ENCODE measurements at regions not wholly inside any gene's neighbourhood (a gene's known extent, or its start where the extent isn't known, plus 50 kb on each side); places are given as distances from the start of the nearest gene placed in this dataset.

DNA sequence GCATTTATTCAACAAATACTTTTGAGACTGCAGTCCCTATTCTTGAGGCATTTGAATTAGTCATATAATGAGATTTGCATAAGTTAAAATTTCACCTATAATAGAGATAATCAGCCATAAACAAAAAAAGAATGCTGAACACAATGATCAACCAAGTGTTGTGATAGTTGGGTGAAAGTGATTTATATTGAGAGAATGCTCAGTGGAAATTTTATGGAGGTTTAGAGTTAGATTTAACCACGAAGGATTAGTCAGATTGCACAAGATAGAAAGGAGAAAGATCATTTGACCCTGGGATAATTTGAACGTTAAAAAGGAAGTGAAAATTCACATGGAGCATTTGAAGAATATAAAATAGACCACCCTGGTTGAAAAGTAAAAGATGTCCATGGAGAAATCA lies 356.2 kb downstream of the NPR3 start:
- no peak for TF ChIP-seq POLR2AphosphoS5 (IDR thresholded peaks at IDR 0.05)
- TF ChIP-seq, protein P1, sequence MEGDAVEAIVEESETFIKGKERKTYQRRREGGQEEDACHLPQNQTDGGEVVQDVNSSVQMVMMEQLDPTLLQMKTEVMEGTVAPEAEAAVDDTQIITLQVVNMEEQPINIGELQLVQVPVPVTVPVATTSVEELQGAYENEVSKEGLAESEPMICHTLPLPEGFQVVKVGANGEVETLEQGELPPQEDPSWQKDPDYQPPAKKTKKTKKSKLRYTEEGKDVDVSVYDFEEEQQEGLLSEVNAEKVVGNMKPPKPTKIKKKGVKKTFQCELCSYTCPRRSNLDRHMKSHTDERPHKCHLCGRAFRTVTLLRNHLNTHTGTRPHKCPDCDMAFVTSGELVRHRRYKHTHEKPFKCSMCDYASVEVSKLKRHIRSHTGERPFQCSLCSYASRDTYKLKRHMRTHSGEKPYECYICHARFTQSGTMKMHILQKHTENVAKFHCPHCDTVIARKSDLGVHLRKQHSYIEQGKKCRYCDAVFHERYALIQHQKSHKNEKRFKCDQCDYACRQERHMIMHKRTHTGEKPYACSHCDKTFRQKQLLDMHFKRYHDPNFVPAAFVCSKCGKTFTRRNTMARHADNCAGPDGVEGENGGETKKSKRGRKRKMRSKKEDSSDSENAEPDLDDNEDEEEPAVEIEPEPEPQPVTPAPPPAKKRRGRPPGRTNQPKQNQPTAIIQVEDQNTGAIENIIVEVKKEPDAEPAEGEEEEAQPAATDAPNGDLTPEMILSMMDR (IDR thresholded peaks at IDR 0.05), result no peak
